ENCODE measurements at regions not wholly inside any gene's neighbourhood (a gene's known extent, or its start where the extent isn't known, plus 50 kb on each side); places are given as distances from the start of the nearest gene placed in this dataset.

- no peak for TF ChIP-seq SRF (IDR thresholded peaks at IDR 0.05; ENCODE audit: low read depth)
These were observed 131.0 kb downstream of the DMRTA2 start (continued) for GRCh38 chr1:50292276-50292675.

GRCh38 chr1:50289495-50289894 is 133.7 kb downstream of the DMRTA2 start:
- no peak for DNase-seq (ENCODE audit: low read depth, low spot score)
- RAD21 ChIA-PET (ENCODE audit: low non-redundant PET in 1 of 2, low total read pairs in 2 of 2, uncharacterized antibody in 2 of 2, unreplicated experiment in 2 of 2) = no interaction called here
- Histone ChIP-seq H3K9me3 (ENCODE audit: control insufficient read depth in 1 of 2, insufficient read depth in 1 of 2, low read depth in 1 of 2, low read length in 2 of 2) (no peaks in the 10 kb centered on the region), H3K4me1 (ENCODE audit: control insufficient read depth in 1 of 2, insufficient read depth in 2 of 2, low read length in 2 of 2) (no peaks in the 10 kb centered on the region), H3K36me3 (ENCODE audit: control insufficient read depth in 1 of 2, insufficient read depth in 2 of 2, low read length in 2 of 2) (no peaks in the 10 kb centered on the region), H3K79me2 (ENCODE audit: insufficient read depth, low read length) (no peaks in the 10 kb centered on the region), H3K4me3 (replicated peaks in 1 of 2; ENCODE audit: low read depth in 1 of 2, low read length in 2 of 2) (no peak overlapping the region), H3K9ac (ENCODE audit: low read length) (no peak overlapping the region), H4K20me1 (ENCODE audit: insufficient read depth) (no peaks in the 10 kb centered on the region), H3K27me3 (ENCODE audit: insufficient read depth, low read length) (no peaks in the 10 kb centered on the region), H3K27ac (ENCODE audit: low read depth, low read length) (no peak overlapping the region), H3K9me2 (ENCODE audit: insufficient read depth) (no peaks in the 10 kb centered on the region), H3K4me2 (ENCODE audit: low read length) (no peak overlapping the region), H2AFZ (ENCODE audit: low read depth, low read length, poor library complexity, severe bottlenecking) (no peak overlapping the region)
- intact Hi-C loops (cut with micrococcal nuclease) = no loop called here
- no TSS peak for BruUV-seq (replicated peaks)
- no peak for TF ChIP-seq POLR2AphosphoS5 (IDR thresholded peaks at IDR 0.05; ENCODE audit: low read depth, low read length)
- no peak for TF ChIP-seq SIN3A (IDR thresholded peaks at IDR 0.05; ENCODE audit: low read depth)
- no peak for TF ChIP-seq CBX3 (IDR thresholded peaks at IDR 0.05; ENCODE audit: low read depth)
- no peak for TF ChIP-seq SP1 (IDR thresholded peaks at IDR 0.05; ENCODE audit: low read depth)
- no peak for TF ChIP-seq ATF3 (IDR thresholded peaks at IDR 0.05)
- TF ChIP-seq MAX (IDR thresholded peaks at IDR 0.05) = no peak
- no peak for TF ChIP-seq ZNF274 (IDR thresholded peaks at IDR 0.05; ENCODE audit: low read depth, low read length)
- TF ChIP-seq YY1 (IDR thresholded peaks at IDR 0.05; ENCODE audit: extremely low read depth, insufficient replicate concordance, low read depth, low read length) = no peak
- TF ChIP-seq SRF (IDR thresholded peaks at IDR 0.05; ENCODE audit: low read depth) = no peak
- no peak for TF ChIP-seq EGR1 (IDR thresholded peaks at IDR 0.05; ENCODE audit: low read depth)
- no peak for TF ChIP-seq ZBTB33 (IDR thresholded peaks at IDR 0.05; ENCODE audit: extremely low read depth, insufficient replicate concordance, low read length)
- TF ChIP-seq TCF7L2 (IDR thresholded peaks at IDR 0.05; ENCODE audit: borderline replicate concordance, extremely low read depth, insufficient read depth, insufficient read length) = no peak
- TF ChIP-seq EZH2 (IDR thresholded peaks at IDR 0.05) = no peak
- TF ChIP-seq CEBPB (IDR thresholded peaks at IDR 0.05; ENCODE audit: low read depth) = no peak
- TF ChIP-seq RAD21 (IDR thresholded peaks at IDR 0.05; ENCODE audit: low read depth) = no peak
- no peak for TF ChIP-seq EZH2phosphoT487 (IDR thresholded peaks at IDR 0.05; ENCODE audit: borderline replicate concordance)
- TF ChIP-seq JUND (IDR thresholded peaks at IDR 0.05) = no peak
- POLR2A ChIA-PET = no interaction called here
- CTCF ChIA-PET = no interaction called here
- no peak for ATAC-seq
